Ishikawa (cell line): ENCODE measurements at regions not wholly inside any gene's neighbourhood (a gene's known extent, or its start where the extent isn't known, plus 50 kb on each side); places are given as distances from the start of the nearest gene placed in this dataset.

Source experiments
- CEBPB ChIP-seq: IDR thresholded peaks from 2 replicates; pipeline ENCODE4 v1.6.1; 2012
- EGR1 ChIP-seq: IDR thresholded peaks from 2 replicates; pipeline ENCODE4 v1.6.1; 2012
- EP300 ChIP-seq: IDR thresholded peaks from 2 replicates; pipeline ENCODE4 v1.6.1; 2012; ENCODE audit warnings: borderline replicate concordance
- TAF1 ChIP-seq: IDR thresholded peaks from 2 replicates; pipeline ENCODE4 v1.6.1; 2012; ENCODE audit warnings: low read depth, mild to moderate bottlenecking
- TCF12 ChIP-seq: IDR thresholded peaks from 2 replicates; pipeline ENCODE4 v1.6.1; 2012; ENCODE audit warnings: low read depth
- TEAD4 ChIP-seq: IDR thresholded peaks from 2 replicates; pipeline ENCODE4 v1.6.1; 2012
- YY1 ChIP-seq: IDR thresholded peaks from 2 replicates; pipeline ENCODE4 v1.6.1; 2012; ENCODE audit warnings: low read depth
- ZBTB7A ChIP-seq: IDR thresholded peaks from 2 replicates; pipeline ENCODE4 v1.6.1; 2012; ENCODE audit warnings: low read depth
- TF ChIP-seq, protein P1 (sequence below): IDR thresholded peaks from 2 replicates; pipeline ENCODE4 v1.6.1; 2012; ENCODE audit warnings: low read depth, mild to moderate bottlenecking

DNA sequence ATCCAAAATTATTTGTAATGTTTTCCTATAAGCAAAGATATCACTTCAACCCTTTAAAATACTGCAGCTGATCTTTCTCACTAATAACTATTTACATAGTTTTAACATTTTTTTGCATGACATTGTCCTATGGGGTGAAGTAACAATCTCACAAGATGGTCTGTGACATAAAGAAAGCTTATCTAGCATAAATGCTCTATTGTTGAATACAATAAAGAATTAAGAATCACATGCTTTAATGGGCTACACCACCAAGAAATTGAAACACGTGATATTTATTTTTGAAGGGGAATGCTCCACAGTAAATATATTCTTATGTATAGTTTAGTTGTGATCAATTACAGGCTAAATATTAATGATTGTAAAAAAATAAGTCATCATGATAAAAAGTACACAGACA, 441.1 kb downstream of the PTH2R start:
- TF ChIP-seq EGR1 (no peak), TEAD4 (no peak), EP300 (no peak), CEBPB (no peak), TAF1 (no peak), YY1 (no peak), ZBTB7A (no peak), TCF12 (no peak)
- TF ChIP-seq, protein P1, sequence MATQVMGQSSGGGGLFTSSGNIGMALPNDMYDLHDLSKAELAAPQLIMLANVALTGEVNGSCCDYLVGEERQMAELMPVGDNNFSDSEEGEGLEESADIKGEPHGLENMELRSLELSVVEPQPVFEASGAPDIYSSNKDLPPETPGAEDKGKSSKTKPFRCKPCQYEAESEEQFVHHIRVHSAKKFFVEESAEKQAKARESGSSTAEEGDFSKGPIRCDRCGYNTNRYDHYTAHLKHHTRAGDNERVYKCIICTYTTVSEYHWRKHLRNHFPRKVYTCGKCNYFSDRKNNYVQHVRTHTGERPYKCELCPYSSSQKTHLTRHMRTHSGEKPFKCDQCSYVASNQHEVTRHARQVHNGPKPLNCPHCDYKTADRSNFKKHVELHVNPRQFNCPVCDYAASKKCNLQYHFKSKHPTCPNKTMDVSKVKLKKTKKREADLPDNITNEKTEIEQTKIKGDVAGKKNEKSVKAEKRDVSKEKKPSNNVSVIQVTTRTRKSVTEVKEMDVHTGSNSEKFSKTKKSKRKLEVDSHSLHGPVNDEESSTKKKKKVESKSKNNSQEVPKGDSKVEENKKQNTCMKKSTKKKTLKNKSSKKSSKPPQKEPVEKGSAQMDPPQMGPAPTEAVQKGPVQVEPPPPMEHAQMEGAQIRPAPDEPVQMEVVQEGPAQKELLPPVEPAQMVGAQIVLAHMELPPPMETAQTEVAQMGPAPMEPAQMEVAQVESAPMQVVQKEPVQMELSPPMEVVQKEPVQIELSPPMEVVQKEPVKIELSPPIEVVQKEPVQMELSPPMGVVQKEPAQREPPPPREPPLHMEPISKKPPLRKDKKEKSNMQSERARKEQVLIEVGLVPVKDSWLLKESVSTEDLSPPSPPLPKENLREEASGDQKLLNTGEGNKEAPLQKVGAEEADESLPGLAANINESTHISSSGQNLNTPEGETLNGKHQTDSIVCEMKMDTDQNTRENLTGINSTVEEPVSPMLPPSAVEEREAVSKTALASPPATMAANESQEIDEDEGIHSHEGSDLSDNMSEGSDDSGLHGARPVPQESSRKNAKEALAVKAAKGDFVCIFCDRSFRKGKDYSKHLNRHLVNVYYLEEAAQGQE = no peak
